ENCODE measurements at regions not wholly inside any gene's neighbourhood (a gene's known extent, or its start where the extent isn't known, plus 50 kb on each side); places are given as distances from the start of the nearest gene placed in this dataset.
"Not testable (repeated sequence)": the region's sequence is repeated elsewhere in the genome, so short reads cannot be mapped to it uniquely, and the experiment has no call there.

GRCh38 chrX:137748827-137749226 is 182.9 kb downstream of the ZIC3 start:
- peaks cover 7% of the 10 kb centered on the region for H3K4me1 ChIP-seq (ENCODE audit: control insufficient read depth, low read depth, low read length)
- H3K18ac ChIP-seq (ENCODE audit: low read length): peak overlapping the region; percentile 75
- H3K27ac ChIP-seq (ENCODE audit: low read depth, low read length): peak overlapping the region; percentile 83
- no peak overlapping the region for H3K4me2 ChIP-seq (ENCODE audit: low read length)
- peak overlapping the region; percentile 32 for H3K9ac ChIP-seq (ENCODE audit: low read length)
- peak; percentile 63 for DNase-seq
- no peak overlapping the region for H3K4me3 ChIP-seq (ENCODE audit: low read length)
- H3K4ac ChIP-seq (ENCODE audit: low read depth, low read length): no peak overlapping the region
- no peaks in the 10 kb centered on the region for H3K79me2 ChIP-seq (ENCODE audit: control insufficient read depth, insufficient read depth, low read length)
- no peak overlapping the region for H2AK5ac ChIP-seq (ENCODE audit: low read length)
- H2BK120ac ChIP-seq (ENCODE audit: low read depth, low read length): peak overlapping the region; percentile 45
- no CpG with 5 or more reads among the region's 7 CpGs for WGBS (ENCODE audit: extremely low coverage, insufficient coverage, low lambda C conversion rate)
- no peak overlapping the region for H3K23ac ChIP-seq (ENCODE audit: low read length)
- H3K27me3 ChIP-seq (ENCODE audit: insufficient read depth, low read length, poor library complexity): no peaks in the 10 kb centered on the region
- H2BK15ac ChIP-seq (replicated peaks; ENCODE audit: low read depth): no peak overlapping the region
- H3K56ac ChIP-seq (ENCODE audit: low read length): peak overlapping the region; percentile 78
- H3K79me1 ChIP-seq (ENCODE audit: low read length): no peaks in the 10 kb centered on the region
- no peaks in the 10 kb centered on the region for H3K36me3 ChIP-seq (ENCODE audit: control insufficient read depth, insufficient read depth, low read length)
- peak overlapping the region; percentile 86 for H4K8ac ChIP-seq (ENCODE audit: low read depth, low read length)
- H2BK5ac ChIP-seq (ENCODE audit: low read length): peak overlapping the region; percentile 67
- no peak overlapping the region for H4K5ac ChIP-seq (ENCODE audit: low read length)

- no CpG with 5 or more reads among the region's 3 CpGs for WGBS (ENCODE audit: extremely low coverage, insufficient coverage, low lambda C conversion rate)
- no peak overlapping the region for H3K4me3 ChIP-seq (ENCODE audit: low read length)
Observed at GRCh38 chrX:137749246-137749645, 183.3 kb downstream of the ZIC3 start.

GRCh38 chrX:137771537-137771936 is 205.6 kb downstream of the ZIC3 start:
- no peak overlapping the region for H4K8ac ChIP-seq (ENCODE audit: low read depth, low read length)

More at GRCh38 chrX:137749246-137749645, 183.3 kb downstream of the ZIC3 start:
- no peak overlapping the region for H4K5ac ChIP-seq (ENCODE audit: low read length)
- no peaks in the 10 kb centered on the region for H3K79me2 ChIP-seq (ENCODE audit: control insufficient read depth, insufficient read depth, low read length)
- H3K4ac ChIP-seq (ENCODE audit: low read depth, low read length): no peak overlapping the region
- peak overlapping the region; percentile 83 for H3K27ac ChIP-seq (ENCODE audit: low read depth, low read length)
- peak overlapping the region; percentile 32 for H3K9ac ChIP-seq (ENCODE audit: low read length)
- DNase-seq: peak; percentile 59
- no peaks in the 10 kb centered on the region for H3K36me3 ChIP-seq (ENCODE audit: control insufficient read depth, insufficient read depth, low read length)
- peak overlapping the region; percentile 67 for H2BK5ac ChIP-seq (ENCODE audit: low read length)
- peak overlapping the region; percentile 45 for H2BK120ac ChIP-seq (ENCODE audit: low read depth, low read length)
- peaks cover 7% of the 10 kb centered on the region for H3K4me1 ChIP-seq (ENCODE audit: control insufficient read depth, low read depth, low read length)
- H3K56ac ChIP-seq (ENCODE audit: low read length): peak overlapping the region; percentile 78
- no peak overlapping the region for H2BK15ac ChIP-seq (replicated peaks; ENCODE audit: low read depth)
- peak overlapping the region; percentile 86 for H4K8ac ChIP-seq (ENCODE audit: low read depth, low read length)
- no peak overlapping the region for H3K23ac ChIP-seq (ENCODE audit: low read length)
- no peaks in the 10 kb centered on the region for H3K79me1 ChIP-seq (ENCODE audit: low read length)
- H2AK5ac ChIP-seq (ENCODE audit: low read length): no peak overlapping the region
- H3K4me2 ChIP-seq (ENCODE audit: low read length): no peak overlapping the region
- peak overlapping the region; percentile 75 for H3K18ac ChIP-seq (ENCODE audit: low read length)
- no peaks in the 10 kb centered on the region for H3K27me3 ChIP-seq (ENCODE audit: insufficient read depth, low read length, poor library complexity)

GRCh38 chrX:137792214-137792613 is 226.3 kb downstream of the ZIC3 start:
- peak overlapping the region; percentile 25 for H3K56ac ChIP-seq (ENCODE audit: low read length)
- H4K5ac ChIP-seq (ENCODE audit: low read length): no peak overlapping the region
- no peaks in the 10 kb centered on the region for H3K27me3 ChIP-seq (ENCODE audit: insufficient read depth, low read length, poor library complexity)
- no peak overlapping the region for H2BK5ac ChIP-seq (ENCODE audit: low read length)
- H3K4me1 ChIP-seq (ENCODE audit: control insufficient read depth, low read depth, low read length): no peaks in the 10 kb centered on the region
- H3K18ac ChIP-seq (ENCODE audit: low read length): no peak overlapping the region
- H3K27ac ChIP-seq (ENCODE audit: low read depth, low read length): no peak overlapping the region
- H3K36me3 ChIP-seq (ENCODE audit: control insufficient read depth, insufficient read depth, low read length): no peaks in the 10 kb centered on the region
- H4K8ac ChIP-seq (ENCODE audit: low read depth, low read length): no peak overlapping the region
- no peak overlapping the region for H2BK120ac ChIP-seq (ENCODE audit: low read depth, low read length)
- H3K23ac ChIP-seq (ENCODE audit: low read length): no peak overlapping the region
- H3K4me3 ChIP-seq (ENCODE audit: low read length): no peak overlapping the region
- no peak overlapping the region for H3K9ac ChIP-seq (ENCODE audit: low read length)
- H3K79me1 ChIP-seq (ENCODE audit: low read length): no peaks in the 10 kb centered on the region
- no CpG with 5 or more reads among the region's 8 CpGs for whole genome bisulfite sequencing (ENCODE audit: extremely low coverage, insufficient coverage, low lambda C conversion rate)
- H3K4me2 ChIP-seq (ENCODE audit: low read length): no peak overlapping the region
- DNase-seq: peak; percentile 7
- no peak overlapping the region for H2BK15ac ChIP-seq (replicated peaks; ENCODE audit: low read depth)
- H2AK5ac ChIP-seq (ENCODE audit: low read length): no peak overlapping the region
- H3K4ac ChIP-seq (ENCODE audit: low read depth, low read length): peak overlapping the region; percentile 12
- H3K79me2 ChIP-seq (ENCODE audit: control insufficient read depth, insufficient read depth, low read length): no peaks in the 10 kb centered on the region

More at GRCh38 chrX:137771537-137771936, 205.6 kb downstream of the ZIC3 start:
- H3K36me3 ChIP-seq (ENCODE audit: control insufficient read depth, insufficient read depth, low read length): no peaks in the 10 kb centered on the region
- H2BK120ac ChIP-seq (ENCODE audit: low read depth, low read length): no peak overlapping the region
- no peaks in the 10 kb centered on the region for H3K79me1 ChIP-seq (ENCODE audit: low read length)
- no peak overlapping the region for H3K4me2 ChIP-seq (ENCODE audit: low read length)
- no peak overlapping the region for H4K5ac ChIP-seq (ENCODE audit: low read length)
- no peak overlapping the region for H3K4me3 ChIP-seq (ENCODE audit: low read length)
- H3K23ac ChIP-seq (ENCODE audit: low read length): no peak overlapping the region
- no peaks in the 10 kb centered on the region for H3K79me2 ChIP-seq (ENCODE audit: control insufficient read depth, insufficient read depth, low read length)
- WGBS (ENCODE audit: extremely low coverage, insufficient coverage, low lambda C conversion rate): no CpG with 5 or more reads among the region's 2 CpGs
- H3K18ac ChIP-seq (ENCODE audit: low read length): no peak overlapping the region
- DNase-seq: no peak
- H3K27me3 ChIP-seq (ENCODE audit: insufficient read depth, low read length, poor library complexity): no peaks in the 10 kb centered on the region
- no peak overlapping the region for H3K4ac ChIP-seq (ENCODE audit: low read depth, low read length)
- no peak overlapping the region for H3K27ac ChIP-seq (ENCODE audit: low read depth, low read length)
- no peak overlapping the region for H2BK15ac ChIP-seq (replicated peaks; ENCODE audit: low read depth)
- no peak overlapping the region for H3K56ac ChIP-seq (ENCODE audit: low read length)
- H3K9ac ChIP-seq (ENCODE audit: low read length): no peak overlapping the region
- no peak overlapping the region for H2BK5ac ChIP-seq (ENCODE audit: low read length)
- H2AK5ac ChIP-seq (ENCODE audit: low read length): no peak overlapping the region
- no peaks in the 10 kb centered on the region for H3K4me1 ChIP-seq (ENCODE audit: control insufficient read depth, low read depth, low read length)

GRCh38 chrX:137797926-137798325 is 232.0 kb downstream of the ZIC3 start:
- H3K56ac ChIP-seq (ENCODE audit: low read length); H4K5ac ChIP-seq (ENCODE audit: low read length); H3K79me2 ChIP-seq (ENCODE audit: control insufficient read depth, insufficient read depth, low read length); H3K27ac ChIP-seq (ENCODE audit: low read depth, low read length); H2AK5ac ChIP-seq (ENCODE audit: low read length); H3K23ac ChIP-seq (ENCODE audit: low read length); H3K4me2 ChIP-seq (ENCODE audit: low read length); H3K4me3 ChIP-seq (ENCODE audit: low read length); H3K27me3 ChIP-seq (ENCODE audit: insufficient read depth, low read length, poor library complexity); H2BK5ac ChIP-seq (ENCODE audit: low read length); H3K36me3 ChIP-seq (ENCODE audit: control insufficient read depth, insufficient read depth, low read length); H2BK120ac ChIP-seq (ENCODE audit: low read depth, low read length); H3K79me1 ChIP-seq (ENCODE audit: low read length); H3K4ac ChIP-seq (ENCODE audit: low read depth, low read length); H3K9ac ChIP-seq (ENCODE audit: low read length); H4K8ac ChIP-seq (ENCODE audit: low read depth, low read length); DNase-seq; H3K18ac ChIP-seq (ENCODE audit: low read length); H3K4me1 ChIP-seq (ENCODE audit: control insufficient read depth, low read depth, low read length); H2BK15ac ChIP-seq (replicated peaks; ENCODE audit: low read depth): not testable (repeated sequence)
- WGBS (ENCODE audit: extremely low coverage, insufficient coverage, low lambda C conversion rate): no CpG with 5 or more reads among the region's 3 CpGs

GRCh38 chrX:137823257-137823656 is 257.3 kb downstream of the ZIC3 start:
- no peak overlapping the region for H3K56ac ChIP-seq (ENCODE audit: low read length)
- no peak overlapping the region for H2BK5ac ChIP-seq (ENCODE audit: low read length)
- no peaks in the 10 kb centered on the region for H3K27me3 ChIP-seq (ENCODE audit: insufficient read depth, low read length, poor library complexity)
- H3K4ac ChIP-seq (ENCODE audit: low read depth, low read length): no peak overlapping the region
- no peak overlapping the region for H2AK5ac ChIP-seq (ENCODE audit: low read length)
- H3K4me3 ChIP-seq (ENCODE audit: low read length): no peak overlapping the region
- no peak overlapping the region for H3K27ac ChIP-seq (ENCODE audit: low read depth, low read length)
- no peak overlapping the region for H2BK120ac ChIP-seq (ENCODE audit: low read depth, low read length)
- H3K18ac ChIP-seq (ENCODE audit: low read length): no peak overlapping the region
- no peak overlapping the region for H2BK15ac ChIP-seq (replicated peaks; ENCODE audit: low read depth)
- WGBS (ENCODE audit: extremely low coverage, insufficient coverage, low lambda C conversion rate): no CpG with 5 or more reads among the region's 1 CpG
- no peaks in the 10 kb centered on the region for H3K4me1 ChIP-seq (ENCODE audit: control insufficient read depth, low read depth, low read length)
- H4K5ac ChIP-seq (ENCODE audit: low read length): no peak overlapping the region
- no peak overlapping the region for H3K4me2 ChIP-seq (ENCODE audit: low read length)
- H4K8ac ChIP-seq (ENCODE audit: low read depth, low read length): no peak overlapping the region
- H3K79me1 ChIP-seq (ENCODE audit: low read length): no peaks in the 10 kb centered on the region
- no peak overlapping the region for H3K9ac ChIP-seq (ENCODE audit: low read length)
- no peak for DNase-seq
- no peak overlapping the region for H3K23ac ChIP-seq (ENCODE audit: low read length)
- H3K79me2 ChIP-seq (ENCODE audit: control insufficient read depth, insufficient read depth, low read length): no peaks in the 10 kb centered on the region
- no peaks in the 10 kb centered on the region for H3K36me3 ChIP-seq (ENCODE audit: control insufficient read depth, insufficient read depth, low read length)

All from mesendoderm (in vitro differentiated cells).